Endothelial cell (in vitro differentiated cells): ENCODE measurements at regions not wholly inside any gene's neighbourhood (a gene's known extent, or its start where the extent isn't known, plus 50 kb on each side); places are given as distances from the start of the nearest gene placed in this dataset.

Experiments
- DNase-seq: peaks from one replicate; pipeline ENCODE4 v3.0.0; 2021; ENCODE audit warnings: low spot score
- H3K27ac Mint-ChIP-seq: one replicate; pipeline ENCODE4 v1.8.0; 2021; ENCODE audit warnings: mixed read lengths, inconsistent platforms; ENCODE audit not compliant: unreplicated experiment
- H3K27me3 Mint-ChIP-seq: one replicate; pipeline ENCODE4 v1.8.0; 2021; ENCODE audit warnings: mild to moderate bottlenecking, moderate library complexity, mixed read lengths, inconsistent platforms; ENCODE audit not compliant: unreplicated experiment
- H3K36me3 Mint-ChIP-seq: one replicate; pipeline ENCODE4 v1.8.0; 2021; ENCODE audit warnings: mild to moderate bottlenecking, low read depth, mixed read lengths, inconsistent platforms; ENCODE audit not compliant: unreplicated experiment
- H3K4me1 Mint-ChIP-seq: one replicate; pipeline ENCODE4 v1.8.0; 2021; ENCODE audit warnings: mild to moderate bottlenecking, mixed read lengths, inconsistent platforms; ENCODE audit not compliant: unreplicated experiment
- H3K4me3 Mint-ChIP-seq: one replicate; pipeline ENCODE4 v1.8.0; 2021; ENCODE audit warnings: mild to moderate bottlenecking, mixed read lengths, inconsistent platforms; ENCODE audit not compliant: unreplicated experiment
- H3K9me3 Mint-ChIP-seq: one replicate; pipeline ENCODE4 v1.8.0; 2021; ENCODE audit warnings: mixed read lengths, inconsistent platforms; ENCODE audit not compliant: unreplicated experiment
- CTCF ChIP-seq: fragments of 200-600 bp; sonication (generic); IDR thresholded peaks from one replicate; pipeline ENCODE4 v1.5.0; 2021; ENCODE audit warnings: antibody characterized with exemption; ENCODE audit not compliant: unreplicated experiment

- Mint-ChIP-seq H3K36me3 (no peaks in the 10 kb centered on the region), H3K27ac (peak overlapping the region; percentile 55), H3K4me3 (peak overlapping the region; percentile 59), H3K4me1 (peaks cover 24% of the 10 kb centered on the region), H3K9me3 (no peaks in the 10 kb centered on the region), H3K27me3 (peaks cover 8% of the 10 kb centered on the region)
- TF ChIP-seq CTCF: no peak
- DNase-seq: peak; percentile 13
These were observed 131.4 kb upstream of the MYCN start for GRCh38 chr2:15808944-15809343.

DNA sequence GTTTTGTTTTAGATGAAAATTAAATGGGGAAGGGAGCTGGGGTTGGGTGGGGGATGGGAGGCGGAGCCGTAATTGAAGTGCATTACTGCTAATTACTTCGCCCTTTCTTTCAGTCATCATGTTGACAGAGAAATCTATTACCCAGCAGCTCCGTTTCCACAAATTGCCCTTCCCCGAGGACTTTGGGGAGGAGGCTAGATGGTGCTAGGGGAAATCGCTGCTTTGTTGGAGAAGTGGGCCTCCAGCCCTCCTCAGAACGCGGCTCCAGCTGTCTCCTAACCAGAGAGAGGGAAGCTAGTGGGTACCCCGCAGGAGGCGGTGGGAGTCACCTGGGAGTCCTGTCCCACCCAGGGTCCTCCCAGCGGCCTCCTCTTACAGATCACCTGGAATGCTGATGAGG is 130.9 kb upstream of the MYCN start:
- no peak for TF ChIP-seq CTCF
- Mint-ChIP-seq H3K4me3 (peak overlapping the region; percentile 59), H3K4me1 (peaks cover 27% of the 10 kb centered on the region), H3K27ac (peak overlapping the region; percentile 55), H3K27me3 (peaks cover 6% of the 10 kb centered on the region), H3K9me3 (no peaks in the 10 kb centered on the region), H3K36me3 (no peaks in the 10 kb centered on the region)
- no peak for DNase-seq

GRCh38 chr2:15810477-15811150 is 129.7 kb upstream of the MYCN start:
- Mint-ChIP-seq H3K27ac (no peak overlapping the region), H3K9me3 (no peaks in the 10 kb centered on the region), H3K4me3 (no peak overlapping the region), H3K36me3 (no peaks in the 10 kb centered on the region), H3K4me1 (peaks cover 31% of the 10 kb centered on the region), H3K27me3 (peaks cover 8% of the 10 kb centered on the region)
- no peak for DNase-seq
- TF ChIP-seq CTCF: no peak

- Mint-ChIP-seq H3K4me3 (no peak overlapping the region), H3K9me3 (no peaks in the 10 kb centered on the region), H3K27me3 (peaks cover 7% of the 10 kb centered on the region), H3K4me1 (peaks cover 28% of the 10 kb centered on the region), H3K36me3 (no peaks in the 10 kb centered on the region), H3K27ac (no peak overlapping the region)
- DNase-seq: no peak
- no peak for TF ChIP-seq CTCF
These were observed 129.0 kb upstream of the MYCN start for GRCh38 chr2:15811367-15811766.

DNA sequence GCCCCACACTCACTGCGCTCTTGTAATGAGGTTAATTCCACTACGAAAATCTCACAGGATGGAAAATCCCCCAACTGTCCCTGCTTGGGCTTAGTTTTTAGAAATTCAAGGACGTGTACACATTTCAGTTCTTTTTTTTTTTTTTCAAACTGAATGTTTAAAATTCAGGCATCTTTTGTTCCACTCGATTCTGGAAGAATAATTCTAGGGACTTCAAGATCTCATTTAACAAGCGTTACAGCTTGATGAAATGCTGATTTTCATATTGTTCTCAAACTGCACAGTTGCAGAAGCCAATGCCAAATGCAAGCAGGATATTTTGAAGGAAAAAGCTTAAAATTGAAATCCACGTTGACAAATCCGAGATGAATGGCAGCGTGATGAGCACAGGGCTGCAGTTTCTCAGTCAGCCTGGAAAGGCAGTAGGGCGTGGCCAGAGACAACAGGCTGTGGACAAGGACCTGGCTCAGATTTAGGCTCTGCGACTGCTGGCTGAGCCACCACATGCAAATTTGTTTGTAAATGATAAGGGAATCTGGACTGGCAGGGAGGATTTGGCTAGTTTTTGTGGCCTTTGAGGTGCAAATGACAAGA is 128.1 kb upstream of the MYCN start:
- H3K4me1 Mint-ChIP-seq: peaks cover 28% of the 10 kb centered on the region
- H3K9me3 Mint-ChIP-seq: no peaks in the 10 kb centered on the region
- TF ChIP-seq CTCF: no peak
- no peak for DNase-seq
- H3K4me3 Mint-ChIP-seq: no peak overlapping the region
- H3K27ac Mint-ChIP-seq: no peak overlapping the region
- H3K36me3 Mint-ChIP-seq: no peaks in the 10 kb centered on the region
- peaks cover 7% of the 10 kb centered on the region for H3K27me3 Mint-ChIP-seq
